RWPE2 (cell line): ENCODE measurements at regions not wholly inside any gene's neighbourhood (a gene's known extent, or its start where the extent isn't known, plus 50 kb on each side); places are given as distances from the start of the nearest gene placed in this dataset.

Experiments
- ATAC-seq: fragments of 200-7000 bp; cut with Tn5 transposase; 3 replicates; pipeline ENCODE4 v1.9.1; 2021; ENCODE audit warnings: low read depth
- DNase-seq: peaks from one replicate; pipeline ENCODE4 v3.0.0-alpha.2; 2020; ENCODE audit warnings: low spot score
- H3K27ac ChIP-seq: fragments of 450-650 bp; 2 replicates; pipeline ENCODE4 v1.5.1; 2017; ENCODE audit warnings: mild to moderate bottlenecking; ENCODE audit not compliant: poor library complexity, severe bottlenecking
- H3K27me3 ChIP-seq: fragments of 250-450 bp; sonication (Bioruptor Pico); 2 replicates; pipeline ENCODE4 v1.5.1; 2021; ENCODE audit warnings: mild to moderate bottlenecking, moderate library complexity; ENCODE audit not compliant: insufficient read depth, poor library complexity, severe bottlenecking
- H3K36me3 ChIP-seq: fragments of 250-450 bp; sonication (Bioruptor Pico); 2 replicates; pipeline ENCODE4 v1.5.1; 2020; ENCODE audit warnings: low read depth, mild to moderate bottlenecking, moderate library complexity
- H3K4me1 ChIP-seq: fragments of 250-450 bp; sonication (Bioruptor Pico); 2 replicates; pipeline ENCODE4 v1.5.1; 2021; ENCODE audit warnings: mild to moderate bottlenecking, moderate library complexity; ENCODE audit not compliant: insufficient read depth, poor library complexity, severe bottlenecking
- H3K4me3 ChIP-seq: fragments of 250-450 bp; sonication (Bioruptor Pico); 2 replicates; pipeline ENCODE4 v1.5.1; 2021; ENCODE audit warnings: mild to moderate bottlenecking, moderate library complexity; ENCODE audit not compliant: severe bottlenecking
- H3K9me3 ChIP-seq: fragments of 250-450 bp; sonication (Bioruptor Pico); 2 replicates; pipeline ENCODE4 v1.5.1; 2021; ENCODE audit warnings: mild to moderate bottlenecking, moderate library complexity; ENCODE audit not compliant: severe bottlenecking
- CTCF ChIP-seq: fragments of 450-650 bp; IDR thresholded peaks from one replicate; pipeline ENCODE4 v1.5.1; 2017; ENCODE audit warnings: mild to moderate bottlenecking, moderate library complexity; ENCODE audit not compliant: poor library complexity, severe bottlenecking

GRCh38 chr11:128212324-128212723 lies 375.0 kb downstream of the ETS1 start:
- no peak for ATAC-seq
- peaks cover 36% of the 10 kb centered on the region for H3K4me1 ChIP-seq
- no peaks in the 10 kb centered on the region for H3K36me3 ChIP-seq
- no peaks in the 10 kb centered on the region for H3K27me3 ChIP-seq
- no peak for DNase-seq
- H3K27ac ChIP-seq = peak overlapping the region; percentile 100
- TF ChIP-seq CTCF = no peak
- H3K4me3 ChIP-seq = no peak overlapping the region
- H3K9me3 ChIP-seq = no peaks in the 10 kb centered on the region

GRCh38 chr11:128210148-128210940 lies 377.0 kb downstream of the ETS1 start:
- DNase-seq (peak; percentile 86), ATAC-seq (peak; percentile 72)
- Histone ChIP-seq H3K36me3 (no peaks in the 10 kb centered on the region), H3K27me3 (no peaks in the 10 kb centered on the region), H3K27ac (peak overlapping the region; percentile 100), H3K4me1 (peaks cover 50% of the 10 kb centered on the region), H3K4me3 (no peak overlapping the region), H3K9me3 (no peaks in the 10 kb centered on the region)
- no peak for TF ChIP-seq CTCF

- H3K27ac ChIP-seq = peak overlapping the region; percentile 100
Observed at GRCh38 chr11:128209138-128209435, 378.3 kb downstream of the ETS1 start.

GRCh38 chr11:128208329-128209137 lies 378.8 kb downstream of the ETS1 start:
- ATAC-seq (peak; percentile 59), DNase-seq (peak; percentile 79)
- H3K27ac ChIP-seq = peak overlapping the region; percentile 100
- H3K4me1 ChIP-seq = peaks cover 50% of the 10 kb centered on the region
- H3K9me3 ChIP-seq = no peaks in the 10 kb centered on the region
- no peak for TF ChIP-seq CTCF
- no peaks in the 10 kb centered on the region for H3K27me3 ChIP-seq
- no peak overlapping the region for H3K4me3 ChIP-seq
- H3K36me3 ChIP-seq = no peaks in the 10 kb centered on the region

More at GRCh38 chr11:128209138-128209435, 378.3 kb downstream of the ETS1 start:
- ATAC-seq = no peak
- Histone ChIP-seq H3K9me3 (no peaks in the 10 kb centered on the region), H3K27me3 (no peaks in the 10 kb centered on the region), H3K4me3 (no peak overlapping the region), H3K36me3 (no peaks in the 10 kb centered on the region), H3K4me1 (peaks cover 50% of the 10 kb centered on the region)
- TF ChIP-seq CTCF = no peak
- DNase-seq = no peak
